NB4 (cell line): ENCODE measurements at regions not wholly inside any gene's neighbourhood (a gene's known extent, or its start where the extent isn't known, plus 50 kb on each side); places are given as distances from the start of the nearest gene placed in this dataset.

Experiments
- DNase-seq: peaks from one replicate; pipeline ENCODE4 v3.0.0; 2010; ENCODE audit warnings: low read depth
- H3K4me3 ChIP-seq: one replicate; pipeline ENCODE4 v1.5.1; 2011; ENCODE audit warnings: mild to moderate bottlenecking, low read depth, low read length, moderate library complexity
- MYC ChIP-seq: IDR thresholded peaks from 2 replicates; pipeline ENCODE4 v1.6.1; 2011; ENCODE audit warnings: low read depth, low read length
- POLR2A ChIP-seq: IDR thresholded peaks from 2 replicates; pipeline ENCODE4 v1.6.1; 2011; ENCODE audit warnings: mild to moderate bottlenecking; ENCODE audit not compliant: insufficient read length; ENCODE audit errors: extremely low read depth
- TF ChIP-seq, protein P1 (sequence below): IDR thresholded peaks from one replicate; pipeline ENCODE4 v1.5.1; 2012; ENCODE audit warnings: low read depth, low read length
- TF ChIP-seq, protein P2 (sequence below): IDR thresholded peaks from 2 replicates; pipeline ENCODE4 v1.6.1; 2011; ENCODE audit warnings: low read depth, low read length

DNA sequence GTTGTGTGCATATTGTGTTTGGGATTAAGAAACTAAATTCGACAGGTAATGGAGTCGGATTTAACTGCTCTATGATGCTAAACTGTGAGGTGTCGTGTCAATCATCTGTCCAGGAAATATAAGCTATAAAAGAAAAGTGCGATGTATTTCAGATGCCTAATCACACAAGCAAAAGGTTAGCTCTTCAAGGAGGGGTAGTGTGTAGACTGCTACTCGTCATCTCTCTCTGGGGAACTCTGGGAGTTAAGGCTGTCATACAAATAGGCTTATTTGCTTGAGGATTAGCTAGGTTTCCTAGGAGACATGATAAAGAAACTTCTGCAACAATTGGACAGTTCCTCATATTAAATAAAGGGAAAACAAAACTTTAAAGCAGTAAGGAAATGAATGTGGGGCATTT is 462.1 kb downstream of the OLFM4 start:
- DNase-seq, result no peak
- H3K4me3 ChIP-seq, result no peak overlapping the region
- TF ChIP-seq, protein P1, sequence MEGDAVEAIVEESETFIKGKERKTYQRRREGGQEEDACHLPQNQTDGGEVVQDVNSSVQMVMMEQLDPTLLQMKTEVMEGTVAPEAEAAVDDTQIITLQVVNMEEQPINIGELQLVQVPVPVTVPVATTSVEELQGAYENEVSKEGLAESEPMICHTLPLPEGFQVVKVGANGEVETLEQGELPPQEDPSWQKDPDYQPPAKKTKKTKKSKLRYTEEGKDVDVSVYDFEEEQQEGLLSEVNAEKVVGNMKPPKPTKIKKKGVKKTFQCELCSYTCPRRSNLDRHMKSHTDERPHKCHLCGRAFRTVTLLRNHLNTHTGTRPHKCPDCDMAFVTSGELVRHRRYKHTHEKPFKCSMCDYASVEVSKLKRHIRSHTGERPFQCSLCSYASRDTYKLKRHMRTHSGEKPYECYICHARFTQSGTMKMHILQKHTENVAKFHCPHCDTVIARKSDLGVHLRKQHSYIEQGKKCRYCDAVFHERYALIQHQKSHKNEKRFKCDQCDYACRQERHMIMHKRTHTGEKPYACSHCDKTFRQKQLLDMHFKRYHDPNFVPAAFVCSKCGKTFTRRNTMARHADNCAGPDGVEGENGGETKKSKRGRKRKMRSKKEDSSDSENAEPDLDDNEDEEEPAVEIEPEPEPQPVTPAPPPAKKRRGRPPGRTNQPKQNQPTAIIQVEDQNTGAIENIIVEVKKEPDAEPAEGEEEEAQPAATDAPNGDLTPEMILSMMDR, result no peak
- TF ChIP-seq, protein P2, sequence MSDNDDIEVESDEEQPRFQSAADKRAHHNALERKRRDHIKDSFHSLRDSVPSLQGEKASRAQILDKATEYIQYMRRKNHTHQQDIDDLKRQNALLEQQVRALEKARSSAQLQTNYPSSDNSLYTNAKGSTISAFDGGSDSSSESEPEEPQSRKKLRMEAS, result no peak
- TF ChIP-seq POLR2A (no peak), MYC (no peak)

DNA sequence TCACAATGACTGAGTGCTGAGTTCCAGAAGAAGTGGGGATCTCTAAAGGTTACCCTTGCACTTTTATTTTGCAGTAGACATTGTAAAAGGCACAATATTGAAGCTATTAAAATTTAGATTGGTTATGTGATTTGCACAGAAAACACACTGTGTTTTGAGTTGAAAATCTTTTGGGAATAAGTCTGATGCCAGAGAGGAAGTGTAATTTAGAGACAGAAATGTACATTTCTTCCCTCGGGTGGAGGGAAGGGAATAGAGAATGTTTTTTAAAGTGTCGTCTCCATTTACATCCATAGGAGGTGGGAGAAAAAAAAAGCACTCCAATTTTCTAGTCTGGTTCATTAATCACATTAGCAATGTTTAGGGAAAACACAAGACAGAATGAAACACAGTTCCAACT is 465.8 kb downstream of the OLFM4 start:
- H3K4me3 ChIP-seq, result no peak overlapping the region
- TF ChIP-seq, protein P2, result no peak
- no peak for DNase-seq

DNA sequence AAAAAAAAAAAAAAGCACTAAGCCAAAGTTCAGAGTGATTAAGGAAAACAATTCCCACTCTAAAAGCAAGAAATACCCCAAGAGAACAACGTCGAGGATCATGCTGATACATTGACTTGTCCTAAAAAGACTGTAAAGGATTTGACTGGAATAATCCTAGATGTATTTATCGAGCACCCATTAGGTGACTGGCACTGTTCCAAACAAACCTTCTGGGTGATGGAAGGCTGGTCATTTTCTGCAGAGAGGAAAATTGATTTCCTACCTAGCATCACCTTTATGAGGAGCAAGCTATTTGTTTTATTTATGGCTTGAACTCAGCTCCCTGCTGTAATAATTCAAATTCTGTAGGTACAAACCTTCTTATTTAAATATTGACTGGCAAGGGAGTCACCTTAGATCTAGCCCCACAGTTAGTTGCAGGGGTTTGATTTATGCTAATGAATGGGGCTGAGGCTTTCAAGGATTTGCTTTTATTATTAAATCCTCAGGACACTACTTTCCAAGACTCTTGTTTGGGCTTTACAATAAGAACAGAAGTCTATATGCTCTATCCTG is 471.0 kb downstream of the OLFM4 start:
- DNase-seq, result no peak
- no peak overlapping the region for H3K4me3 ChIP-seq
- TF ChIP-seq MYC (no peak), POLR2A (no peak)
- TF ChIP-seq, protein P1, result no peak
- TF ChIP-seq, protein P2, result no peak

DNA sequence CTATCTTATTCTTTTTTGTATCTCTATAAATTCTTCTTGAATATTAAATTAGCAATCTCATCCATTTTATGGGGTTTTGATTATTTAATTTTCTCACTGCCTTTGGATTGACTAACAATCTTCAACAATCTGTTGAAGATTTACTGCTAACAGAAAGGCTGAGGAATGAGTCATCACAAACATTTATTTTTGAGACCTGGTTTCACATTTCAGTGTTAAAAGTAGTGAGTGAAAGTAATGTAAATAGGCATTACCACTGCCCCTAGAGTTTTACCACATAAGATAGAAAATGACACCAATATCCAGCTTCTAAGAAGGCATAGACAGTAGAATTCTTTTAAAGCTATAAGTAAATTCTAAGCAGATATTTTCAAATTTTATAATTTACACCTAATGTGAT is 472.8 kb downstream of the OLFM4 start:
- no peak overlapping the region for H3K4me3 ChIP-seq
- DNase-seq, result no peak
- no peak for TF ChIP-seq POLR2A
- TF ChIP-seq, protein P1, result no peak
- TF ChIP-seq MYC, result no peak
- TF ChIP-seq, protein P2, result no peak

DNA sequence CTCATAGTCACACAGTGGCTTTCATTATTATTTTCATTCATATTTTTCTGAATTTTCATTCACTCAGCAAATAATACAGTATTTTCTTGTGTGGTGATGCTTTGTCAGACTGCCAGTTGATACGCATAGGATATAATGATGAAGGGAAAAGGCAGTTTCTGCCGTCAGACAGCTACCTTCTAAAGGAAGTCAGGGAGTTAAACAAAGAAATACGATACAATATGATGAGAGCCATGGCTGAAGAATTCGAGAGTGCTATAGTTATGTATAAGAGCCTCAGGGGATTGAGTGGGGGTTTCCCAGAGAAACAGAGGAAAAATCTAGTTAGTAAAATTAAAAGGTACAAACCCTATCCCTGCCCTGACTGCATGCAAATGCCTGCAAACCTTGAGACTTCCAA is 479.1 kb downstream of the OLFM4 start:
- TF ChIP-seq POLR2A (no peak), MYC (no peak)
- TF ChIP-seq, protein P1, result no peak
- TF ChIP-seq, protein P2, result no peak
- no peak overlapping the region for H3K4me3 ChIP-seq
- no peak for DNase-seq

DNA sequence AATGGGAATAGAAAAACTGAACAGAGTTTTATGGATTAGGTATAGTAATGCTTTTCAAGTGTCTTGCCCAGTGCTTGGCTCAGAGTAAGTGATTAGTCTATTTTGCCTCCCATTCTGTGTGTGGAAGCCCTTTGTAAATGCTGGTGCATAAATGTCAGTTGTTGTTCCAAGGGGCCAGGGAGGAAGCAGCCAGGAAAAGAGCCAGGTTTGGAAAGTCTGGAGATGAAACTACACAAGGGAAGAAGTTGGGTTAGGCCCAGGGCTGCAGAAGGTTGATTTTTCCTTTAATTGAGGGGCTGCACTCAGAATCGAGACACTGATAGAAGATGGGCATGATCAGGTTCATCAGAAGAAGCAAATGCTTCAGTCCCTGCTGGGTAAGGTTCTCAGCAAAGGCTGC is 484.0 kb downstream of the OLFM4 start:
- H3K4me3 ChIP-seq, result no peak overlapping the region
- DNase-seq, result no peak
- TF ChIP-seq, protein P1, result no peak
- no peak for TF ChIP-seq MYC
- no peak for TF ChIP-seq POLR2A
- TF ChIP-seq, protein P2, result no peak
